Lung microvascular endothelial cell (primary cell): ENCODE measurements at regions not wholly inside any gene's neighbourhood (a gene's known extent, or its start where the extent isn't known, plus 50 kb on each side); places are given as distances from the start of the nearest gene placed in this dataset.
"Not testable (repeated sequence)": the region's sequence is repeated elsewhere in the genome, so short reads cannot be mapped to it uniquely, and the experiment has no call there.

Source experiments
- DNase-seq, 2 donors: peaks; one replicate each; pipeline versions ENCODE4 v3.0.0 to v3.0.0-alpha.2; 2010; ENCODE audit warnings: low read depth in 2 of 2

DNA sequence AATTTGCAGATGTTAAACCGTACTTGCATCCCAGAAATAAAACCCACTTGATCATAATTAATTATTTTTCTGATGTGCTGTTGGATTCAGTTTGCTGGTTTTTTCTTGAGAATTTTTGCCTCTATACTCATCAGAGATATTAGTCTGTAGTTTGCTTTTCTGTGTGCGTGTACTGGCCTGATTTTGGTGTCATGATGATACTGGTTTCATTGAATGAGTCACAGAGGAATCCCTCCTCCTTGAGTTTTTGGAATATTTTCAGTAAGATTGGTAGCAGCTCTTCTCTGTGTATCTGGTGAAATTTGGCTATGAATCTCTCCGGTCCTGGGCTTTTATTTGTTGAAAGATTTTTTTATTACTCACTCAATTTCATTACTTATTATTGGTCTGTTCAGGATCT lies 100.4 kb upstream of the PMCH start:
- no peak for DNase-seq

GRCh38 chr12:102297412-102297811 lies 99.8 kb upstream of the PMCH start:
- no peak for DNase-seq

DNA sequence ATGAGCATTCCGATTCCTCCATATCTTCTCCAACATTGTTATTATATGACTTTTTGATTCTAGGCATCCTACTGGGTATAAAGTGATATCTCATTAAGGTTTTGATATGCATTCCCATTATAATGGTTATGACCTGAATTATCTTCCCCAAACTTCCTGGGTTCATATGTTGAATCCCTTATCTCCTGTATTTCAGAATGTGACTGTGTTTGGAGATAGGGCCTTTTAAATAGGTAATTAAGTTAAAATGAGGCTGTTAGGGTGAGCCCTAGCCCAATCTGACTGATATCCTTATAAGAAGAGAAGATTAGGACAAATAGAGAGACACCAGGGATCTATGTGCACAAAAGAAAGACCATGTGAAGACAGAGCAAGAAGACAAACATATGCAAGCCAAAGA lies 96.9 kb upstream of the PMCH start:
- no peak for DNase-seq

GRCh38 chr12:102291498-102292440 lies 94.1 kb upstream of the PMCH start:
- not testable (repeated sequence) for DNase-seq

DNA sequence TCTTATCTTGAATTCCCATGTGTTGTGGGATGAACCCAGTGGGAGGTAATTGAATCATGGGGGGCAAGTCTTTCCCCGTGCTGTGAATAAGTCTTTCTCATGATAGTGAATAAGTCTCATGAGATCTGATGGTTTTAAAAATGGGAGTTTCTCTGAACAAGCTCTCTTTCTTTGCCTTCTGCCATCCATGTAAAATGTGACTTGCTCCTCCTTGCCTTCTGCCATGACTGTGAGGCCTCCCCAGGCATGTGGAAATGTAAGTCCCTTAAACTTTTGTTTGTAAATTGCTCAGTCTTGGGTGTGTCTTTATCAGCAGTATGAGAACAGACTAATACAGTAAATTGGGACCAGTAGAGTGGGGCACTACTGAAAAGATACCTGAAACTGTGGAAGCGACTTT lies 92.1 kb upstream of the PMCH start:
- not testable (repeated sequence) for DNase-seq

GRCh38 chr12:102281231-102281630 lies 83.6 kb upstream of the PMCH start:
- peak in 1 of 2 donors; percentile 19 for DNase-seq

GRCh38 chr12:102255687-102256086 lies 58.1 kb upstream of the PMCH start:
- not testable (repeated sequence) for DNase-seq

DNA sequence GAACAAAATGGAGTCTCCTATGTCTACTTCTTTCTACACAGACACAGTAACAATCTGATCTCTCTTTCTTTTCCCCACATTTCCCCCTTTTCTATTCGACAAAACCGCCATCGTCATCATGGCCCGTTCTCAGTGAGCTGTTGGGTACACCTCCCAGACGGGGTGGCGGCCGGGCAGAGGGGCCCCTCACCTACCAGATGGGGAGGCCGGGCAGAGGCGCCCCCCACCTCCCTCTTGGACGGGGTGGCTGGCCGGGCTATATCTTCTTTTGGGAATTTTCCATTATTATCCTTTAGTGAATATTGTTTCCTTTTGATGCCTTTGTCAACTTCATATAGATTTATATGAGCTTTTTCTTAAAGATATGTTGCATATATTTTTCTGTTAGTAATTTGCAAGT lies 53.4 kb upstream of the PMCH start:
- not testable (repeated sequence) for DNase-seq

DNA sequence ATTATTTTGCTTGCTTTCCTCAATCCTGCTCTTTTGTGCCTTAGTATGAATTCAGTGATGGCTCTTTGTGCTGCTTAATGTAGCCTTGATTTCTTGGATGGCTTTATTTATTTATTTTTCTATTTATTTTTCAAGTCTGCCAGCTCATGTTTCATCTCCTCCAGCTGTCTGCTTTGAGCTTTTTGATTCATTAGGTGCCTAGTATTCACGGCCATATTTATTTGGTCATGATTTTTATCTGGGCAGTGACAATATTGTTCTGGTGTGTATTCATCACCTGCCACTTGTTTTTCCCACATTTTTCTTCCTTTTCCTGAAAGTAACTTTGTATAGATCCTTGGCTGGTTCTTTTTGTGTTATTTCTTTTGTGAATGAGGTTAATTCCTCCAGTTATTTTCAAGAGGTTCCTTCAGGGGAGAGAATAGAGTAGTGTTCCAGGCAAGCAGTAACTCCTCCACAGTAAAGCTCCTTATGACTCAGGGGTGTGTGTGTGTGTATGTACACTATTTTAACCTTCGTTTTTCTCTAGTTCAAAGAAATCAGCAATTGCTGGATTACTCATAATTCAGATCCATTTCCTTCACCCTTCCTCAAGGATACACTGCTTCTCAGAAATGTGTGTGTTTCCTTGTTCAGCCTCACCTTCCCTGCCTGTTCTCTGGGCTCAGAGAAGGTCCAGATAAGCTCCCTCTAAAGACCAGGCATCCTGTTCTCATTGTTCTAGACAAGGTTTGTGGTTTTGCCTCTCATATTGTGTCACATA lies 51.6 kb upstream of the PMCH start:
- peak in 1 of 2 donors; percentile 23 for DNase-seq
